ENCODE measurements at regions not wholly inside any gene's neighbourhood (a gene's known extent, or its start where the extent isn't known, plus 50 kb on each side); places are given as distances from the start of the nearest gene placed in this dataset.

DNA sequence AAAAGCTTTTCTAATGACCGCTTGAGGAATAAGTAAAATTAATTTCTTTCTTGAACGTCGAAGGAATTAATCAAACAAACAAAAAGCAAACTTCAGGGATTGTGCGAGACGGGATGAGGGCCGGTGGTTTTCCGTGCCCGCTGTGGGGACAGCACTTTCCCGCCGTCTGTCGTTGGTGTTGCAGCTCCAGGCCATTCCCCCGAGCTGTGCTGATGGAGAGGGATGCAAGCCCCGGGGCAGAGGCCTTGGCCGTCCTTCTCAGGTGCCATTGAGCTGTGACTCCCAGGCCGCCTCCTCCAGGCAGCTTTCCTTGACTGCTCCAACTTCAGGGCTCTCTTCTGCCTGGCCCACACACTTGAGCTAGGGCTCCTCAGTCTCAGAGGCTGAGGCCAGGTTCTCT, 109.0 kb upstream of the C14orf180 start:
- TF ChIP-seq, protein P1, sequence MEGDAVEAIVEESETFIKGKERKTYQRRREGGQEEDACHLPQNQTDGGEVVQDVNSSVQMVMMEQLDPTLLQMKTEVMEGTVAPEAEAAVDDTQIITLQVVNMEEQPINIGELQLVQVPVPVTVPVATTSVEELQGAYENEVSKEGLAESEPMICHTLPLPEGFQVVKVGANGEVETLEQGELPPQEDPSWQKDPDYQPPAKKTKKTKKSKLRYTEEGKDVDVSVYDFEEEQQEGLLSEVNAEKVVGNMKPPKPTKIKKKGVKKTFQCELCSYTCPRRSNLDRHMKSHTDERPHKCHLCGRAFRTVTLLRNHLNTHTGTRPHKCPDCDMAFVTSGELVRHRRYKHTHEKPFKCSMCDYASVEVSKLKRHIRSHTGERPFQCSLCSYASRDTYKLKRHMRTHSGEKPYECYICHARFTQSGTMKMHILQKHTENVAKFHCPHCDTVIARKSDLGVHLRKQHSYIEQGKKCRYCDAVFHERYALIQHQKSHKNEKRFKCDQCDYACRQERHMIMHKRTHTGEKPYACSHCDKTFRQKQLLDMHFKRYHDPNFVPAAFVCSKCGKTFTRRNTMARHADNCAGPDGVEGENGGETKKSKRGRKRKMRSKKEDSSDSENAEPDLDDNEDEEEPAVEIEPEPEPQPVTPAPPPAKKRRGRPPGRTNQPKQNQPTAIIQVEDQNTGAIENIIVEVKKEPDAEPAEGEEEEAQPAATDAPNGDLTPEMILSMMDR (IDR thresholded peaks at IDR 0.05; ENCODE audit: low read depth, low read length, missing input control) = no peak
- TF ChIP-seq, protein P2, sequence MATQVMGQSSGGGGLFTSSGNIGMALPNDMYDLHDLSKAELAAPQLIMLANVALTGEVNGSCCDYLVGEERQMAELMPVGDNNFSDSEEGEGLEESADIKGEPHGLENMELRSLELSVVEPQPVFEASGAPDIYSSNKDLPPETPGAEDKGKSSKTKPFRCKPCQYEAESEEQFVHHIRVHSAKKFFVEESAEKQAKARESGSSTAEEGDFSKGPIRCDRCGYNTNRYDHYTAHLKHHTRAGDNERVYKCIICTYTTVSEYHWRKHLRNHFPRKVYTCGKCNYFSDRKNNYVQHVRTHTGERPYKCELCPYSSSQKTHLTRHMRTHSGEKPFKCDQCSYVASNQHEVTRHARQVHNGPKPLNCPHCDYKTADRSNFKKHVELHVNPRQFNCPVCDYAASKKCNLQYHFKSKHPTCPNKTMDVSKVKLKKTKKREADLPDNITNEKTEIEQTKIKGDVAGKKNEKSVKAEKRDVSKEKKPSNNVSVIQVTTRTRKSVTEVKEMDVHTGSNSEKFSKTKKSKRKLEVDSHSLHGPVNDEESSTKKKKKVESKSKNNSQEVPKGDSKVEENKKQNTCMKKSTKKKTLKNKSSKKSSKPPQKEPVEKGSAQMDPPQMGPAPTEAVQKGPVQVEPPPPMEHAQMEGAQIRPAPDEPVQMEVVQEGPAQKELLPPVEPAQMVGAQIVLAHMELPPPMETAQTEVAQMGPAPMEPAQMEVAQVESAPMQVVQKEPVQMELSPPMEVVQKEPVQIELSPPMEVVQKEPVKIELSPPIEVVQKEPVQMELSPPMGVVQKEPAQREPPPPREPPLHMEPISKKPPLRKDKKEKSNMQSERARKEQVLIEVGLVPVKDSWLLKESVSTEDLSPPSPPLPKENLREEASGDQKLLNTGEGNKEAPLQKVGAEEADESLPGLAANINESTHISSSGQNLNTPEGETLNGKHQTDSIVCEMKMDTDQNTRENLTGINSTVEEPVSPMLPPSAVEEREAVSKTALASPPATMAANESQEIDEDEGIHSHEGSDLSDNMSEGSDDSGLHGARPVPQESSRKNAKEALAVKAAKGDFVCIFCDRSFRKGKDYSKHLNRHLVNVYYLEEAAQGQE (IDR thresholded peaks at IDR 0.05) = no peak
- TF ChIP-seq NR2F2 (IDR thresholded peaks at IDR 0.05) (no peak), YY1 (IDR thresholded peaks at IDR 0.05) (no peak), RXRA (IDR thresholded peaks at IDR 0.05) (no peak), TAF1 (conservative IDR thresholded peaks at IDR 0.05) (no peak), RAD21 (IDR thresholded peaks at IDR 0.05) (no peak), JUND (IDR thresholded peaks at IDR 0.05) (no peak), SP1 (IDR thresholded peaks at IDR 0.05) (no peak), EGR1 (IDR thresholded peaks at IDR 0.05; ENCODE audit: low read depth in 2 of 2) (no peak)
- TF ChIP-seq, protein P3, sequence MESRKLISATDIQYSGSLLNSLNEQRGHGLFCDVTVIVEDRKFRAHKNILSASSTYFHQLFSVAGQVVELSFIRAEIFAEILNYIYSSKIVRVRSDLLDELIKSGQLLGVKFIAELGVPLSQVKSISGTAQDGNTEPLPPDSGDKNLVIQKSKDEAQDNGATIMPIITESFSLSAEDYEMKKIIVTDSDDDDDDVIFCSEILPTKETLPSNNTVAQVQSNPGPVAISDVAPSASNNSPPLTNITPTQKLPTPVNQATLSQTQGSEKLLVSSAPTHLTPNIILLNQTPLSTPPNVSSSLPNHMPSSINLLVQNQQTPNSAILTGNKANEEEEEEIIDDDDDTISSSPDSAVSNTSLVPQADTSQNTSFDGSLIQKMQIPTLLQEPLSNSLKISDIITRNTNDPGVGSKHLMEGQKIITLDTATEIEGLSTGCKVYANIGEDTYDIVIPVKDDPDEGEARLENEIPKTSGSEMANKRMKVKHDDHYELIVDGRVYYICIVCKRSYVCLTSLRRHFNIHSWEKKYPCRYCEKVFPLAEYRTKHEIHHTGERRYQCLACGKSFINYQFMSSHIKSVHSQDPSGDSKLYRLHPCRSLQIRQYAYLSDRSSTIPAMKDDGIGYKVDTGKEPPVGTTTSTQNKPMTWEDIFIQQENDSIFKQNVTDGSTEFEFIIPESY (IDR thresholded peaks at IDR 0.05) = no peak
- TF ChIP-seq, protein P4, sequence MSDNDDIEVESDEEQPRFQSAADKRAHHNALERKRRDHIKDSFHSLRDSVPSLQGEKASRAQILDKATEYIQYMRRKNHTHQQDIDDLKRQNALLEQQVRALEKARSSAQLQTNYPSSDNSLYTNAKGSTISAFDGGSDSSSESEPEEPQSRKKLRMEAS (IDR thresholded peaks at IDR 0.05) = no peak
- TF ChIP-seq, protein P5, sequence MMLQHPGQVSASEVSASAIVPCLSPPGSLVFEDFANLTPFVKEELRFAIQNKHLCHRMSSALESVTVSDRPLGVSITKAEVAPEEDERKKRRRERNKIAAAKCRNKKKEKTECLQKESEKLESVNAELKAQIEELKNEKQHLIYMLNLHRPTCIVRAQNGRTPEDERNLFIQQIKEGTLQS (IDR thresholded peaks at IDR 0.05) = no peak
